GM12874 (cell line): ENCODE measurements at regions not wholly inside any gene's neighbourhood (a gene's known extent, or its start where the extent isn't known, plus 50 kb on each side); places are given as distances from the start of the nearest gene placed in this dataset.

ENCODE experiments used
- CTCF ChIP-seq: IDR thresholded peaks from 2 replicates; pipeline ENCODE4 v1.5.1; 2011; ENCODE audit warnings: low read depth, mild to moderate bottlenecking, control low read depth, low read length, moderate library complexity; ENCODE audit not compliant: insufficient read depth

- no peak for TF ChIP-seq CTCF
These were observed 724.0 kb upstream of the ZNF608 start for GRCh38 chr5:125470280-125470902.

- TF ChIP-seq CTCF, result no peak
These were observed 730.6 kb upstream of the ZNF608 start for GRCh38 chr5:125476901-125477585.

GRCh38 chr5:125477586-125477975 is 731.1 kb upstream of the ZNF608 start:
- no peak for TF ChIP-seq CTCF

GRCh38 chr5:125478599-125478998 is 732.2 kb upstream of the ZNF608 start:
- no peak for TF ChIP-seq CTCF

GRCh38 chr5:125480911-125481310 is 734.5 kb upstream of the ZNF608 start:
- no peak for TF ChIP-seq CTCF

GRCh38 chr5:125481506-125482465 is 735.3 kb upstream of the ZNF608 start:
- no peak for TF ChIP-seq CTCF

- no peak for TF ChIP-seq CTCF
These were observed 737.2 kb upstream of the ZNF608 start for GRCh38 chr5:125483609-125484008.
